ENCODE measurements at regions not wholly inside any gene's neighbourhood (a gene's known extent, or its start where the extent isn't known, plus 50 kb on each side); places are given as distances from the start of the nearest gene placed in this dataset.
A peak's percentile ranks its signal among the peaks of the same experiment; 100 is the strongest.

DNA sequence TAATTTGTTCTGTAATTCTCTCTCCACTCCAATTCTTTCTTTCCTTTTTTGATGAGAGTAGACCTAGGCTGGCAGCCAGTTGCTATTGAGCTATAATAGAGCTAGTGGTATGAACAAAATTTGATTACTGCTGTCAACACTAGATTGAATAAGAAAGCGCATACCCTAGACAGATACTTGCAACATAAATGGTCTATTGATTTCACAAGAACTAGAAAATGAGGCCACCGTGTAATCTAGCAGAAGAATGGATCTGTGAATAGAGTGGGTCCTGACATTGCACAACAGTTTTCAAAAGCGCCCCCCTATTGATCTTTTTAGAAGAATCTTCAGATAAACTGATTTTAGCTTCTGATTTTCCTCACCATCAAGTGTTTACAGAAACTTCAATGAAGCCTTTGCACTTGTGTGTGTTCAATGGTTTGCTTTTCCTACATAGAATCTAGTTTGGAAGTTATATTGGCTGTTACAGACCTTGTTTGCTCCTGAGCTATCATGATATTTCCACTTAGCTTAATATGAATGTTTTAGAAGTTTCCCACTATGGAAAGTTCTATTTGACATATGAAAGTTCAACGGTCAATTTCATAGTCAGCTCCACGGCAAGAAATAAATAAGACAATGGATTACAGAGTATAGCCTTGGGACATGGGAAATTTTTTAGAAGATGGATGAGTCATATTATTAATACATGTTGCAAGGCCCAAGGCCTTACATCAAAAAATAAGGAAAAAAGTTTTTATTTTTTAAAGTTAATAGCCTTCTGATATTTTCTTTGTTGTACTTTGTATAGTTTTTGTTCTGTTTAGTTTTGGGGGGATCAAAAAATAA, 55.6 kb downstream of the UTRN start (continued):
- TF ChIP-seq, protein P1, sequence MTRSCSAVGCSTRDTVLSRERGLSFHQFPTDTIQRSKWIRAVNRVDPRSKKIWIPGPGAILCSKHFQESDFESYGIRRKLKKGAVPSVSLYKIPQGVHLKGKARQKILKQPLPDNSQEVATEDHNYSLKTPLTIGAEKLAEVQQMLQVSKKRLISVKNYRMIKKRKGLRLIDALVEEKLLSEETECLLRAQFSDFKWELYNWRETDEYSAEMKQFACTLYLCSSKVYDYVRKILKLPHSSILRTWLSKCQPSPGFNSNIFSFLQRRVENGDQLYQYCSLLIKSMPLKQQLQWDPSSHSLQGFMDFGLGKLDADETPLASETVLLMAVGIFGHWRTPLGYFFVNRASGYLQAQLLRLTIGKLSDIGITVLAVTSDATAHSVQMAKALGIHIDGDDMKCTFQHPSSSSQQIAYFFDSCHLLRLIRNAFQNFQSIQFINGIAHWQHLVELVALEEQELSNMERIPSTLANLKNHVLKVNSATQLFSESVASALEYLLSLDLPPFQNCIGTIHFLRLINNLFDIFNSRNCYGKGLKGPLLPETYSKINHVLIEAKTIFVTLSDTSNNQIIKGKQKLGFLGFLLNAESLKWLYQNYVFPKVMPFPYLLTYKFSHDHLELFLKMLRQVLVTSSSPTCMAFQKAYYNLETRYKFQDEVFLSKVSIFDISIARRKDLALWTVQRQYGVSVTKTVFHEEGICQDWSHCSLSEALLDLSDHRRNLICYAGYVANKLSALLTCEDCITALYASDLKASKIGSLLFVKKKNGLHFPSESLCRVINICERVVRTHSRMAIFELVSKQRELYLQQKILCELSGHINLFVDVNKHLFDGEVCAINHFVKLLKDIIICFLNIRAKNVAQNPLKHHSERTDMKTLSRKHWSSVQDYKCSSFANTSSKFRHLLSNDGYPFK (CRISPR knock-in tag; IDR thresholded peaks at IDR 0.05; ENCODE audit: borderline replicate concordance), result no peak
- no peak for TF ChIP-seq MEIS2 (CRISPR knock-in tag; IDR thresholded peaks at IDR 0.05)
- TF ChIP-seq, protein P2, sequence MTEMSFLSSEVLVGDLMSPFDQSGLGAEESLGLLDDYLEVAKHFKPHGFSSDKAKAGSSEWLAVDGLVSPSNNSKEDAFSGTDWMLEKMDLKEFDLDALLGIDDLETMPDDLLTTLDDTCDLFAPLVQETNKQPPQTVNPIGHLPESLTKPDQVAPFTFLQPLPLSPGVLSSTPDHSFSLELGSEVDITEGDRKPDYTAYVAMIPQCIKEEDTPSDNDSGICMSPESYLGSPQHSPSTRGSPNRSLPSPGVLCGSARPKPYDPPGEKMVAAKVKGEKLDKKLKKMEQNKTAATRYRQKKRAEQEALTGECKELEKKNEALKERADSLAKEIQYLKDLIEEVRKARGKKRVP (CRISPR knock-in tag; IDR thresholded peaks at IDR 0.05), result peak in 1 of 2 experiments; percentile 70; a peak in 2 of 4 replicates
- TF ChIP-seq, protein P3, sequence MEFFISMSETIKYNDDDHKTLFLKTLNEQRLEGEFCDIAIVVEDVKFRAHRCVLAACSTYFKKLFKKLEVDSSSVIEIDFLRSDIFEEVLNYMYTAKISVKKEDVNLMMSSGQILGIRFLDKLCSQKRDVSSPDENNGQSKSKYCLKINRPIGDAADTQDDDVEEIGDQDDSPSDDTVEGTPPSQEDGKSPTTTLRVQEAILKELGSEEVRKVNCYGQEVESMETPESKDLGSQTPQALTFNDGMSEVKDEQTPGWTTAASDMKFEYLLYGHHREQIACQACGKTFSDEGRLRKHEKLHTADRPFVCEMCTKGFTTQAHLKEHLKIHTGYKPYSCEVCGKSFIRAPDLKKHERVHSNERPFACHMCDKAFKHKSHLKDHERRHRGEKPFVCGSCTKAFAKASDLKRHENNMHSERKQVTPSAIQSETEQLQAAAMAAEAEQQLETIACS (CRISPR knock-in tag; IDR thresholded peaks at IDR 0.05), result no peak
- no peak for TF ChIP-seq RAD51 (IDR thresholded peaks at IDR 0.05; ENCODE audit: borderline replicate concordance)
- peak; percentile 82; the same call in 1 of the 2 replicates for TF ChIP-seq FOXJ3 (CRISPR knock-in tag; IDR thresholded peaks at IDR 0.05; ENCODE audit: borderline replicate concordance)
- no peak for TF ChIP-seq FOXO1 (CRISPR knock-in tag; IDR thresholded peaks at IDR 0.05)
- TF ChIP-seq HNRNPH1 (optimal IDR thresholded peaks at IDR 0.05; ENCODE audit: low read depth, low read length), result no peak
- no peak for TF ChIP-seq MAZ (IDR thresholded peaks at IDR 0.05; ENCODE audit: borderline replicate concordance, low read depth, low read length)
- TF ChIP-seq MAZ (CRISPR knock-in tag; IDR thresholded peaks at IDR 0.05; ENCODE audit: low read depth), result no peak
- TF ChIP-seq, protein P4, sequence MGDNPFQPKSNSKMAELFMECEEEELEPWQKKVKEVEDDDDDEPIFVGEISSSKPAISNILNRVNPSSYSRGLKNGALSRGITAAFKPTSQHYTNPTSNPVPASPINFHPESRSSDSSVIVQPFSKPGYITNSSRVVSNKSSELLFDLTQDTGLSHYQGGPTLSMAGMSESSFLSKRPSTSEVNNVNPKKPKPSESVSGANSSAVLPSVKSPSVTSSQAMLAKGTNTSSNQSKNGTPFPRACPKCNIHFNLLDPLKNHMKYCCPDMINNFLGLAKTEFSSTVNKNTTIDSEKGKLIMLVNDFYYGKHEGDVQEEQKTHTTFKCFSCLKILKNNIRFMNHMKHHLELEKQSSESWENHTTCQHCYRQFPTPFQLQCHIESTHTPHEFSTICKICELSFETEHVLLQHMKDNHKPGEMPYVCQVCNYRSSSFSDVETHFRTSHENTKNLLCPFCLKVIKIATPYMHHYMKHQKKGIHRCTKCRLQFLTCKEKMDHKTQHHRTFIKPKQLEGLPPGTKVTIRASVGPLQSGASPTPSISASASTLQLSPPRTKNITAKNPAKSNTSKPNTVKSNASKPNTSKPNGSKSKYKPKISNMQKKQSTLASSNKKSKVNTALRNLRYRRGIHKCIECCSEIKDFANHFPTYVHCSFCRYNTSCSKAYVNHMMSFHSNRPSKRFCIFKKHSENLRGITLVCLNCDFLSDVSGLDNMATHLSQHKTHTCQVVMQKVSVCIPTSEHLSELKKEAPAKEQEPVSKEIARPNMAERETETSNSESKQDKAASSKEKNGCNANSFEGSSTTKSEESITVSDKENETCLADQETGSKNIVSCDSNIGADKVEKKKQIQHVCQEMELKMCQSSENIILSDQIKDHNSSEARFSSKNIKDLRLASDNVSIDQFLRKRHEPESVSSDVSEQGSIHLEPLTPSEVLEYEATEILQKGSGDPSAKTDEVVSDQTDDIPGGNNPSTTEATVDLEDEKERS (CRISPR knock-in tag; IDR thresholded peaks at IDR 0.05), result peak; percentile 65; the same call in 1 of the 2 replicates
- TF ChIP-seq, protein P5, sequence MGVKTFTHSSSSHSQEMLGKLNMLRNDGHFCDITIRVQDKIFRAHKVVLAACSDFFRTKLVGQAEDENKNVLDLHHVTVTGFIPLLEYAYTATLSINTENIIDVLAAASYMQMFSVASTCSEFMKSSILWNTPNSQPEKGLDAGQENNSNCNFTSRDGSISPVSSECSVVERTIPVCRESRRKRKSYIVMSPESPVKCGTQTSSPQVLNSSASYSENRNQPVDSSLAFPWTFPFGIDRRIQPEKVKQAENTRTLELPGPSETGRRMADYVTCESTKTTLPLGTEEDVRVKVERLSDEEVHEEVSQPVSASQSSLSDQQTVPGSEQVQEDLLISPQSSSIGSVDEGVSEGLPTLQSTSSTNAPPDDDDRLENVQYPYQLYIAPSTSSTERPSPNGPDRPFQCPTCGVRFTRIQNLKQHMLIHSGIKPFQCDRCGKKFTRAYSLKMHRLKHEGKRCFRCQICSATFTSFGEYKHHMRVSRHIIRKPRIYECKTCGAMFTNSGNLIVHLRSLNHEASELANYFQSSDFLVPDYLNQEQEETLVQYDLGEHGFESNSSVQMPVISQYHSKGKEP (CRISPR knock-in tag; IDR thresholded peaks at IDR 0.05), result no peak
- no peak for TF ChIP-seq FOXA1 (IDR thresholded peaks at IDR 0.05)
- TF ChIP-seq FOXA1 (CRISPR knock-in tag; IDR thresholded peaks at IDR 0.05), result peak; percentile 30; the same call in 1 of the 2 replicates
- peak; percentile 17; the same call in 1 of the 2 replicates for TF ChIP-seq NR2F2 (IDR thresholded peaks at IDR 0.05; ENCODE audit: borderline replicate concordance, low read depth)

All from HepG2 (cell line).